GM12878 (cell line): ENCODE measurements at regions not wholly inside any gene's neighbourhood (a gene's known extent, or its start where the extent isn't known, plus 50 kb on each side); places are given as distances from the start of the nearest gene placed in this dataset.

ENCODE experiments used
- ATAC-seq: fragments of 200-7000 bp; cut with Tn5 transposase; 3 replicates; pipeline ENCODE4 v1.9.1; 2020; ENCODE audit warnings: mild to moderate bottlenecking, moderate library complexity
- BruUV-seq: library from RNA; stranded (reverse); fragments of 400-500 nt; replicated peaks from 2 replicates; lab custom pipeline; 2021; lab: Mats Ljungman, UMichigan
- CTCF ChIA-PET: fragments of 300-600 bp; sonication (Branson Sonifier 250); formaldehyde crosslinking; extraction: SDS; loops from one replicate; lab custom pipeline; 2021; ENCODE audit warnings: inconsistent platforms; lab: Yijun Ruan, JAX
- POLR2A ChIA-PET: fragments of 350-600 bp; formaldehyde crosslinking; extraction: SDS; loops from one replicate; lab custom pipeline; 2021; ENCODE audit warnings: inconsistent platforms; lab: Charles Lee
- RAD21 ChIA-PET: fragments of 300-600 bp; sonication (Branson Sonifier 250); formaldehyde crosslinking; loops from one replicate; lab custom pipeline; 2023; ENCODE audit warnings: antibody characterized with exemption; ENCODE audit not compliant: unreplicated experiment; lab: Charles Lee
- SMC1A ChIA-PET: fragments of 300-600 bp; sonication (Branson Sonifier 250); formaldehyde crosslinking; loops from one replicate; lab custom pipeline; 2023; ENCODE audit not compliant: unreplicated experiment, uncharacterized antibody; lab: Charles Lee
- DNase-seq: peaks from one replicate; pipeline ENCODE4 v3.0.0-alpha.2; 2011; ENCODE audit warnings: low read depth, low spot score
- FAIRE-seq: peaks from 3 replicates; lab custom pipeline; 2011; peaks lifted over from hg19 to GRCh38; lab: Jason Lieb, UNC
- H2AFZ ChIP-seq: 2 replicates; pipeline ENCODE4 v1.6.0; 2011; ENCODE audit warnings: low read depth, low read length, control low read depth; ENCODE audit not compliant: control insufficient read depth
- H3K27ac ChIP-seq: 2 replicates; pipeline ENCODE4 v1.5.1; 2011; ENCODE audit warnings: control low read depth; ENCODE audit not compliant: control insufficient read depth, insufficient read depth
- H3K27me3 ChIP-seq, 2 experiments: replicated peaks in 1 of 2; 2 replicates each; pipeline versions ENCODE4 v1.6.0 to v1.6.1; 2011; ENCODE audit warnings: low read length in 1 of 2; ENCODE audit not compliant: control insufficient read depth in 2 of 2, insufficient read depth in 2 of 2
- H3K36me3 ChIP-seq, 2 experiments: 2 replicates each; pipeline ENCODE4 v1.5.1; 2011; ENCODE audit warnings: low read length in 1 of 2; ENCODE audit not compliant: control insufficient read depth in 2 of 2, insufficient read depth in 2 of 2
- H3K4me1 ChIP-seq: 2 replicates; pipeline ENCODE4 v1.6.1; 2011; ENCODE audit warnings: mild to moderate bottlenecking, low read length, moderate library complexity, mixed read lengths; ENCODE audit not compliant: control insufficient read depth, insufficient read depth
- H3K4me2 ChIP-seq: 2 replicates; pipeline ENCODE4 v1.6.0; 2011; ENCODE audit warnings: control low read depth; ENCODE audit not compliant: control insufficient read depth, insufficient read depth
- H3K4me3 ChIP-seq: fragments of 200-600 bp; sonication (generic); 2 replicates; pipeline ENCODE4 v1.5.1; 2016
- H3K79me2 ChIP-seq: 2 replicates; pipeline ENCODE4 v1.6.0; 2011; ENCODE audit warnings: low read length; ENCODE audit not compliant: control insufficient read depth, insufficient read depth
- H3K9ac ChIP-seq: 2 replicates; pipeline ENCODE4 v1.8.0; 2011; ENCODE audit warnings: low read length, control low read depth, mixed read lengths; ENCODE audit not compliant: control insufficient read depth, insufficient read depth
- H3K9me3 ChIP-seq: replicated peaks from 3 replicates; pipeline ENCODE4 v1.5.1; 2011; ENCODE audit warnings: mild to moderate bottlenecking, low read length; ENCODE audit not compliant: control insufficient read depth, insufficient read depth
- H4K20me1 ChIP-seq: 2 replicates; pipeline ENCODE4 v1.6.0; 2011; ENCODE audit not compliant: control insufficient read depth, insufficient read depth
- CBFB ChIP-seq: IDR thresholded peaks from 2 replicates; pipeline ENCODE4 v1.6.1; 2016; ENCODE audit warnings: antibody characterized with exemption, low read depth
- CHD1 ChIP-seq: IDR thresholded peaks from 2 replicates; pipeline ENCODE4 v1.6.1; 2012; ENCODE audit warnings: low read depth, low read length, improper control_type of control experiment
- GATAD2B ChIP-seq: fragments of 450-650 bp; conservative IDR thresholded peaks from 2 replicates; pipeline ENCODE4 v1.6.1; 2017; ENCODE audit warnings: low read depth, mild to moderate bottlenecking, moderate library complexity
- HCFC1 ChIP-seq: fragments of 150-350 bp; IDR thresholded peaks from 2 replicates; pipeline ENCODE4 v1.6.1; 2014; ENCODE audit warnings: low read length
- IKZF2 ChIP-seq, 2 experiments: fragments of 450-650 bp; IDR thresholded peaks; 2 replicates each; pipeline ENCODE4 v1.6.1; 2017; ENCODE audit warnings: mild to moderate bottlenecking in 2 of 2, moderate library complexity in 2 of 2
- JUND ChIP-seq: IDR thresholded peaks from 2 replicates; pipeline ENCODE4 v1.6.1; 2012; ENCODE audit warnings: low read depth, mild to moderate bottlenecking, low read length, improper control_type of control experiment, moderate library complexity
- MEF2A ChIP-seq: IDR thresholded peaks from 2 replicates; pipeline ENCODE4 v1.6.1; 2011; ENCODE audit warnings: low read depth, mild to moderate bottlenecking, low read length, moderate library complexity; ENCODE audit not compliant: insufficient read depth
- MYB ChIP-seq: fragments of 150-350 bp; IDR thresholded peaks from 2 replicates; pipeline ENCODE4 v1.6.1; 2014; ENCODE audit warnings: mild to moderate bottlenecking, low read depth, low read length, borderline replicate concordance
- NR2F1 ChIP-seq: fragments of 450-650 bp; conservative IDR thresholded peaks from 2 replicates; pipeline ENCODE4 v1.6.1; 2017; ENCODE audit warnings: mild to moderate bottlenecking
- PAX5 ChIP-seq: IDR thresholded peaks from 2 replicates; pipeline ENCODE4 v1.6.1; 2011; ENCODE audit warnings: low read depth, low read length, borderline replicate concordance
- SRF ChIP-seq, 2 experiments: IDR thresholded peaks; 2 replicates each; pipeline ENCODE4 v1.6.1; 2011; ENCODE audit warnings: low read depth in 2 of 2, low read length in 2 of 2, mild to moderate bottlenecking in 1 of 2, moderate library complexity in 1 of 2
- USF2 ChIP-seq: IDR thresholded peaks from 2 replicates; pipeline ENCODE4 v1.6.1; 2011; ENCODE audit warnings: low read depth, low read length, improper control_type of control experiment, borderline replicate concordance
- WGBS: methylation state at CpG from one replicate; pipeline ENCODE4 v1.1.6; 2016; ENCODE audit warnings: low lambda C conversion rate; ENCODE audit not compliant: insufficient replicate concordance, insufficient coverage; ENCODE audit errors: missing lambda C conversion rate; 5-methylcytosine and 5-hydroxymethylcytosine counted together
- in situ Hi-C: fragments of 300-500 bp; cut with MboI; formaldehyde crosslinking; loops from 9 replicates; pipeline ENCODE4 v1.14.3; 2018; ENCODE audit warnings: mixed read lengths
- intact Hi-C: fragments of 100-400 bp; cut with micrococcal nuclease; formaldehyde crosslinking; loops from one replicate; pipeline ENCODE4 v1.14.2; 2022; ENCODE audit not compliant: unreplicated experiment
- TF ChIP-seq, protein P1 (sequence below): fragments of 450-650 bp; IDR thresholded peaks from 2 replicates; pipeline ENCODE4 v1.6.1; 2017; ENCODE audit warnings: low read depth, mild to moderate bottlenecking, moderate library complexity

DNA sequence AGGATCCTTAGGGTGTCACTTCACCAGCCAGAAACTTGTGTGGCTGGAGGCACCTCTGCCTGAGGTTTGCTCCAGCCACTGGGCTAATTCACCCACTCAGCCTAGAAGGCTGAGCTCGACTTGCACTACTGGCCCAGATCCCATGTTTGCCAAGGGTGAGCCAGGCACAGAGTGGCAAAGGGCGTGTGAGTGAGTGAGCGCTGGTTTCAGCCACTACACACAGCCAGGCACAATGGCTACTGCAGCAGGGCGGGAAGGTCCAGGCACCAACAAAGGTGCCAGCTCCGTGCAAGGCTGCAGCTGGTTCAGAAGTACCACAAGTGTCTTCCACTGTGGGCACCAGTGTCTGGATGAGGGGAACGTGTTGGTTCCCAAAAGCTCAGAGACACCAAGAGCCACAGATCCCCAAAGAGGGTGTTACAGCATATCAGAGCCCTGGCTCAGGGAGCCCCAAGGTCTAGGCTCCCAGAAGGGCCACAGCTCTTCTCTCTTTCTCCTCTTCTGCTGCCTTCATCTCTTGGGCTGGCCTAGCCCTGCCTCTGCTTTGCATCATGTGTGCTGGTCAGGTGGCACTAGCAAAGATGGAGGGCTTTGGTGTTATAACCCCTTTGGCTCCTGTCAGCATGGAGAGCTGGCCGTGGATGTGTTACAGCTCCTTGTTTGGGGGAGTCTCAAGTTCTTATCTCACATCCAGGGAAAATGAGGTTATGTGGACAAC, 736.3 kb upstream of the KLHL1 start:
- FAIRE-seq = no peak
- intact Hi-C loops = no loop called here
- RAD21 ChIA-PET = no interaction called here
- Histone ChIP-seq H3K4me2 (no peak overlapping the region), H3K79me2 (no peaks in the 10 kb centered on the region), H4K20me1 (no peaks in the 10 kb centered on the region), H3K9ac (no peak overlapping the region), H3K4me1 (no peaks in the 10 kb centered on the region), H3K9me3 (no peaks in the 10 kb centered on the region), H3K27ac (no peak overlapping the region), H3K4me3 (no peak overlapping the region), H3K36me3 (no peaks in the 10 kb centered on the region), H2AFZ (no peak overlapping the region), H3K27me3 (no peaks in the 10 kb centered on the region; a peak in 2 of 4 replicates)
- POLR2A ChIA-PET = no interaction called here
- no peak for ATAC-seq
- in situ Hi-C loops = no loop called here
- BruUV-seq = no TSS peak
- TF ChIP-seq CHD1 (no peak), PAX5 (no peak), CBFB (no peak), MYB (no peak), IKZF2 (IDR thresholded peaks at IDR 0.05) (no peak), SRF (IDR thresholded peaks at IDR 0.05; ENCODE audit: low read depth in 2 of 2, low read length in 2 of 2) (no peak), HCFC1 (no peak), MEF2A (no peak), USF2 (no peak), GATAD2B (no peak), NR2F1 (no peak), JUND (no peak)
- TF ChIP-seq, protein P1, sequence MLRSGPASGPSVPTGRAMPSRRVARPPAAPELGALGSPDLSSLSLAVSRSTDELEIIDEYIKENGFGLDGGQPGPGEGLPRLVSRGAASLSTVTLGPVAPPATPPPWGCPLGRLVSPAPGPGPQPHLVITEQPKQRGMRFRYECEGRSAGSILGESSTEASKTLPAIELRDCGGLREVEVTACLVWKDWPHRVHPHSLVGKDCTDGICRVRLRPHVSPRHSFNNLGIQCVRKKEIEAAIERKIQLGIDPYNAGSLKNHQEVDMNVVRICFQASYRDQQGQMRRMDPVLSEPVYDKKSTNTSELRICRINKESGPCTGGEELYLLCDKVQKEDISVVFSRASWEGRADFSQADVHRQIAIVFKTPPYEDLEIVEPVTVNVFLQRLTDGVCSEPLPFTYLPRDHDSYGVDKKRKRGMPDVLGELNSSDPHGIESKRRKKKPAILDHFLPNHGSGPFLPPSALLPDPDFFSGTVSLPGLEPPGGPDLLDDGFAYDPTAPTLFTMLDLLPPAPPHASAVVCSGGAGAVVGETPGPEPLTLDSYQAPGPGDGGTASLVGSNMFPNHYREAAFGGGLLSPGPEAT = no peak
- SMC1A ChIA-PET = interaction anchor here (0.6 kb wide), 1 partner anchor 989 kb away, joined by 3 read pairs; no protein-coding TSS in a partner anchor
- CTCF ChIA-PET = interaction anchor here (1.2 kb wide), 1 partner anchor 13 kb away, joined by 3 read pairs; no protein-coding TSS in a partner anchor
- WGBS = 36% methylated on average over 5 of the region's 7 CpGs
- DNase-seq = no peak
